HEK293 (cell line): ENCODE measurements at regions not wholly inside any gene's neighbourhood (a gene's known extent, or its start where the extent isn't known, plus 50 kb on each side); places are given as distances from the start of the nearest gene placed in this dataset.

Experiments
- CTCF ChIA-PET: fragments of 350-600 bp; formaldehyde crosslinking; extraction: SDS; loops from one replicate; lab custom pipeline; 2021; ENCODE audit warnings: antibody characterized with exemption; lab: Yijun Ruan, JAX
- POLR2A ChIA-PET: fragments of 300-600 bp; formaldehyde crosslinking; extraction: SDS; loops from one replicate; lab custom pipeline; 2020; ENCODE audit warnings: antibody characterized with exemption, inconsistent platforms; lab: Yijun Ruan, JAX
- H3K27ac ChIP-seq: fragments of 200-500 bp; sonication (Bioruptor generic); 2 replicates; pipeline ENCODE4 v1.5.1; 2014; ENCODE audit warnings: low read depth, low read length, control low read depth, inconsistent platforms; ENCODE audit errors: extremely low read depth
- H3K36me3 ChIP-seq, 2 experiments: fragments of 200-500 bp in 1 of 2; sonication (Bioruptor generic) in 1 of 2; 1 replicate in 1 of 2; 2 replicates in 1 of 2; pipeline ENCODE4 v1.5.1; 2014 to 2017; ENCODE audit warnings: inconsistent platforms in 2 of 2, low read length in 2 of 2; ENCODE audit not compliant: control insufficient read depth in 2 of 2, insufficient read depth in 1 of 2
- H3K4me1 ChIP-seq: fragments of 200-500 bp; sonication (Bioruptor generic); 2 replicates; pipeline ENCODE4 v1.5.1; 2014; ENCODE audit warnings: mild to moderate bottlenecking, low read length, inconsistent platforms; ENCODE audit not compliant: control insufficient read depth, insufficient read depth
- H3K4me3 ChIP-seq: 2 replicates; pipeline ENCODE4 v1.5.1; 2011; ENCODE audit warnings: low read depth, mild to moderate bottlenecking, control low read depth, low read length, moderate library complexity
- H3K9me3 ChIP-seq: fragments of 200-500 bp; sonication (Bioruptor generic); 2 replicates; pipeline ENCODE4 v1.5.1; 2014; ENCODE audit warnings: low read depth, low read length, inconsistent platforms; ENCODE audit not compliant: control insufficient read depth, insufficient read depth
- BCL11A ChIP-seq: fragments of 450-650 bp; formaldehyde crosslinking; IDR thresholded peaks from 2 replicates; pipeline ENCODE4 v1.5.1; 2016; ENCODE audit warnings: low read depth, missing biosample characterization, missing genetic modification characterization
- EGR2 ChIP-seq: fragments of 450-650 bp; formaldehyde crosslinking; IDR thresholded peaks from 2 replicates; pipeline ENCODE4 v1.5.1; 2016; ENCODE audit warnings: low read depth, missing biosample characterization, missing genetic modification characterization
- GLIS1 ChIP-seq: fragments of 450-650 bp; formaldehyde crosslinking; IDR thresholded peaks from 2 replicates; pipeline ENCODE4 v1.5.1; 2016; ENCODE audit warnings: missing biosample characterization, missing genetic modification characterization
- HOXC10 ChIP-seq: sonication (generic); formaldehyde crosslinking; IDR thresholded peaks from 2 replicates; pipeline ENCODE4 v1.8.1; 2023; ENCODE audit warnings: mild to moderate bottlenecking, missing genetic modification reagents
- PRDM1 ChIP-seq: fragments of 450-650 bp; formaldehyde crosslinking; IDR thresholded peaks from 2 replicates; pipeline ENCODE4; 2016; ENCODE audit warnings: missing biosample characterization, missing genetic modification characterization
- REST ChIP-seq: fragments of 450-650 bp; formaldehyde crosslinking; IDR thresholded peaks from 2 replicates; pipeline ENCODE4 v1.5.1; 2016; ENCODE audit warnings: missing biosample characterization, missing genetic modification characterization
- SP2 ChIP-seq: fragments of 450-650 bp; formaldehyde crosslinking; IDR thresholded peaks from 2 replicates; pipeline ENCODE4 v1.5.1; 2016; ENCODE audit warnings: missing biosample characterization, missing genetic modification characterization
- ZFP69B ChIP-seq: fragments of 450-650 bp; formaldehyde crosslinking; IDR thresholded peaks from 2 replicates; pipeline ENCODE4 v1.5.1; 2016; ENCODE audit warnings: missing biosample characterization, missing genetic modification characterization
- ZIC2 ChIP-seq: fragments of 450-650 bp; formaldehyde crosslinking; IDR thresholded peaks from 2 replicates; pipeline ENCODE4 v1.5.1; 2016; ENCODE audit warnings: missing biosample characterization, missing genetic modification characterization
- ZNF2 ChIP-seq: fragments of 450-650 bp; formaldehyde crosslinking; IDR thresholded peaks from 2 replicates; pipeline ENCODE4 v1.5.1; 2016; ENCODE audit warnings: missing biosample characterization, missing genetic modification characterization
- ZNF391 ChIP-seq: fragments of 450-650 bp; formaldehyde crosslinking; IDR thresholded peaks from 2 replicates; pipeline ENCODE4 v1.5.1; 2016; ENCODE audit warnings: low read depth, missing biosample characterization, missing genetic modification characterization, borderline replicate concordance
- ZNF623 ChIP-seq: fragments of 450-650 bp; formaldehyde crosslinking; IDR thresholded peaks from 2 replicates; pipeline ENCODE4 v1.5.1; 2016; ENCODE audit warnings: missing biosample characterization, missing genetic modification characterization
- ZNF654 ChIP-seq: fragments of 450-650 bp; formaldehyde crosslinking; IDR thresholded peaks from 2 replicates; pipeline ENCODE4 v1.5.1; 2016; ENCODE audit warnings: low read depth, missing biosample characterization, missing genetic modification characterization
- ZNF658 ChIP-seq: fragments of 450-650 bp; formaldehyde crosslinking; IDR thresholded peaks from 2 replicates; pipeline ENCODE4; 2016; ENCODE audit warnings: missing biosample characterization, missing genetic modification characterization
- ZNF660 ChIP-seq: fragments of 450-650 bp; IDR thresholded peaks from 2 replicates; pipeline ENCODE4 v1.5.1; 2018; ENCODE audit warnings: missing biosample characterization, mild to moderate bottlenecking, missing genetic modification characterization
- ZNF677 ChIP-seq: fragments of 450-650 bp; IDR thresholded peaks from 2 replicates; pipeline ENCODE4 v1.5.0; 2018; ENCODE audit warnings: missing biosample characterization, mild to moderate bottlenecking, missing genetic modification characterization, moderate library complexity
- ZNF843 ChIP-seq: fragments of 450-650 bp; formaldehyde crosslinking; IDR thresholded peaks from 2 replicates; pipeline ENCODE4 v1.5.1; 2016; ENCODE audit warnings: missing biosample characterization, missing genetic modification characterization
- ZSCAN4 ChIP-seq: fragments of 450-650 bp; formaldehyde crosslinking; IDR thresholded peaks from 2 replicates; pipeline ENCODE4 v1.5.1; 2017; ENCODE audit warnings: missing biosample characterization, missing genetic modification characterization

- CTCF ChIA-PET, result no interaction called here
Measured at GRCh38 chr4:89604951-89605350, 232.0 kb downstream of the SNCA start.

GRCh38 chr4:89599026-89599425, 237.9 kb downstream of the SNCA start:
- no peak overlapping the region for H3K4me3 ChIP-seq
- no peak for TF ChIP-seq ZNF623 (tag by site-specific recombination)
- TF ChIP-seq ZIC2 (tag by site-specific recombination), result no peak
- CTCF ChIA-PET, result no interaction called here
- H3K36me3 ChIP-seq, result no peaks in the 10 kb centered on the region
- no peaks in the 10 kb centered on the region for H3K9me3 ChIP-seq
- no peaks in the 10 kb centered on the region for H3K4me1 ChIP-seq
- H3K27ac ChIP-seq, result no peak overlapping the region
- POLR2A ChIA-PET, result no interaction called here

More at GRCh38 chr4:89604951-89605350, 232.0 kb downstream of the SNCA start:
- TF ChIP-seq ZNF658 (no peak), ZNF660 (tag by site-specific recombination) (no peak), EGR2 (tag by site-specific recombination) (no peak), SP2 (no peak), REST (no peak), ZNF2 (tag by site-specific recombination) (no peak), HOXC10 (CRISPR knock-in tag) (no peak), GLIS1 (tag by site-specific recombination) (no peak), ZFP69B (tag by site-specific recombination) (no peak), BCL11A (tag by site-specific recombination) (no peak)
- Histone ChIP-seq H3K9me3 (no peaks in the 10 kb centered on the region), H3K4me3 (no peak overlapping the region), H3K36me3 (no peaks in the 10 kb centered on the region), H3K27ac (no peak overlapping the region), H3K4me1 (no peaks in the 10 kb centered on the region)
- POLR2A ChIA-PET, result no interaction called here

- CTCF ChIA-PET, result no interaction called here
- Histone ChIP-seq H3K4me1 (no peaks in the 10 kb centered on the region), H3K9me3 (no peaks in the 10 kb centered on the region), H3K36me3 (no peaks in the 10 kb centered on the region), H3K4me3 (no peak overlapping the region), H3K27ac (no peak overlapping the region)
- POLR2A ChIA-PET, result no interaction called here
- TF ChIP-seq ZNF391 (tag by site-specific recombination), result no peak
- TF ChIP-seq ZNF843 (tag by site-specific recombination), result no peak
- no peak for TF ChIP-seq ZSCAN4 (tag by site-specific recombination)
- peak; percentile 91 for TF ChIP-seq ZNF677 (tag by site-specific recombination)
- 0 out of 2 replicates have a peak, but pooled peaks have one; percentile 22 for TF ChIP-seq ZNF654 (tag by site-specific recombination)
- TF ChIP-seq PRDM1 (tag by site-specific recombination), result no peak
Measured at GRCh38 chr4:89598602-89599001, 238.4 kb downstream of the SNCA start.
